ENCODE measurements at regions not wholly inside any gene's neighbourhood (a gene's known extent, or its start where the extent isn't known, plus 50 kb on each side); places are given as distances from the start of the nearest gene placed in this dataset.

- no peak overlapping the region for H3K4me3 ChIP-seq (ENCODE audit: low read length)
- DNase-seq (ENCODE audit: low read depth), result peak; percentile 17
- no peak overlapping the region for H3K9ac ChIP-seq (ENCODE audit: low read length)
Observed at GRCh38 chr4:14178421-14178820, 550.9 kb upstream of the BOD1L1 start.

DNA sequence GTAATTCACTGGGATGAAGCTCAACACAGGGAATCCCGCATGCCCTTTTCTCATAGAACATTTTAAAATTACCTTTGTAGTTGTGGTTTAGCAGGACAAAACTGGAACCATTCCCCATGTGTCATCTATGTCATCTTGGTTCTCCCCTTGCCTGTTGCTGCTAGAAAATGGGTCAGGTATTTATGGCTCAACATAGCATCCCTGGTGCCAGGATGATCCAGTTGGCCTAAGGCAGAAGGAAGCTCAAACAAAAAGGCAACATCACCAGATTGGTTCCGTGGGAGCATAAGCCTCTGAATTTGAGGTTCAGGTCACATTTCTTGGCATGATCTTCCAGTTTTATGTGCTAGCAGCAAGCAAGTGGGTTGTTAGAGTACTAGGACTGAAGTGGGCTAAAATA lies 552.6 kb upstream of the BOD1L1 start:
- peaks cover 10% of the 10 kb centered on the region for H3K4me1 ChIP-seq (ENCODE audit: control insufficient read depth, insufficient read depth, low read length)
- H3K9me3 ChIP-seq (ENCODE audit: control insufficient read depth, low read length), result no peaks in the 10 kb centered on the region
- no peaks in the 10 kb centered on the region for H3K27me3 ChIP-seq (replicated peaks; ENCODE audit: control insufficient read depth, insufficient read depth, low read length)
- no peak overlapping the region for H3K4me3 ChIP-seq (ENCODE audit: low read length)
- no peak overlapping the region for H3K9ac ChIP-seq (ENCODE audit: low read length)
- H3K36me3 ChIP-seq (ENCODE audit: control insufficient read depth, insufficient read depth, low read length, severe bottlenecking), result no peaks in the 10 kb centered on the region
- no peak for DNase-seq (ENCODE audit: low read depth)

More at GRCh38 chr4:14178421-14178820, 550.9 kb upstream of the BOD1L1 start:
- peaks cover 2% of the 10 kb centered on the region for H3K4me1 ChIP-seq (ENCODE audit: control insufficient read depth, insufficient read depth, low read length)
- H3K36me3 ChIP-seq (ENCODE audit: control insufficient read depth, insufficient read depth, low read length, severe bottlenecking), result no peaks in the 10 kb centered on the region
- no peaks in the 10 kb centered on the region for H3K27me3 ChIP-seq (replicated peaks; ENCODE audit: control insufficient read depth, insufficient read depth, low read length)
- no peaks in the 10 kb centered on the region for H3K9me3 ChIP-seq (ENCODE audit: control insufficient read depth, low read length)

- Histone ChIP-seq H3K36me3 (ENCODE audit: control insufficient read depth, insufficient read depth, low read length, severe bottlenecking) (no peaks in the 10 kb centered on the region), H3K9ac (ENCODE audit: low read length) (no peak overlapping the region), H3K4me3 (ENCODE audit: low read length) (no peak overlapping the region), H3K4me1 (ENCODE audit: control insufficient read depth, insufficient read depth, low read length) (peaks cover 10% of the 10 kb centered on the region), H3K9me3 (ENCODE audit: control insufficient read depth, low read length) (no peaks in the 10 kb centered on the region), H3K27me3 (replicated peaks; ENCODE audit: control insufficient read depth, insufficient read depth, low read length) (no peaks in the 10 kb centered on the region)
- no peak for DNase-seq (ENCODE audit: low read depth)
Observed at GRCh38 chr4:14180983-14181601, 553.6 kb upstream of the BOD1L1 start.

GRCh38 chr4:14182148-14182547 lies 554.6 kb upstream of the BOD1L1 start:
- H3K9me3 ChIP-seq (ENCODE audit: control insufficient read depth, low read length), result no peaks in the 10 kb centered on the region
- peaks cover 10% of the 10 kb centered on the region for H3K4me1 ChIP-seq (ENCODE audit: control insufficient read depth, insufficient read depth, low read length)
- no peak overlapping the region for H3K9ac ChIP-seq (ENCODE audit: low read length)
- H3K36me3 ChIP-seq (ENCODE audit: control insufficient read depth, insufficient read depth, low read length, severe bottlenecking), result no peaks in the 10 kb centered on the region
- no peak overlapping the region for H3K4me3 ChIP-seq (ENCODE audit: low read length)
- no peaks in the 10 kb centered on the region for H3K27me3 ChIP-seq (replicated peaks; ENCODE audit: control insufficient read depth, insufficient read depth, low read length)
- DNase-seq (ENCODE audit: low read depth), result no peak

GRCh38 chr4:14184265-14184664 lies 556.7 kb upstream of the BOD1L1 start:
- no peak for DNase-seq (ENCODE audit: low read depth)
- no peaks in the 10 kb centered on the region for H3K36me3 ChIP-seq (ENCODE audit: control insufficient read depth, insufficient read depth, low read length, severe bottlenecking)
- no peak overlapping the region for H3K4me3 ChIP-seq (ENCODE audit: low read length)
- H3K9ac ChIP-seq (ENCODE audit: low read length), result no peak overlapping the region
- peaks cover 7% of the 10 kb centered on the region for H3K4me1 ChIP-seq (ENCODE audit: control insufficient read depth, insufficient read depth, low read length)
- H3K9me3 ChIP-seq (ENCODE audit: control insufficient read depth, low read length), result no peaks in the 10 kb centered on the region
- H3K27me3 ChIP-seq (replicated peaks; ENCODE audit: control insufficient read depth, insufficient read depth, low read length), result no peaks in the 10 kb centered on the region

- no peaks in the 10 kb centered on the region for H3K27me3 ChIP-seq (replicated peaks; ENCODE audit: control insufficient read depth, insufficient read depth, low read length)
- no peak overlapping the region for H3K4me3 ChIP-seq (ENCODE audit: low read length)
- no peaks in the 10 kb centered on the region for H3K9me3 ChIP-seq (ENCODE audit: control insufficient read depth, low read length)
- peaks cover 7% of the 10 kb centered on the region for H3K4me1 ChIP-seq (ENCODE audit: control insufficient read depth, insufficient read depth, low read length)
- no peak for DNase-seq (ENCODE audit: low read depth)
- H3K36me3 ChIP-seq (ENCODE audit: control insufficient read depth, insufficient read depth, low read length, severe bottlenecking), result no peaks in the 10 kb centered on the region
- no peak overlapping the region for H3K9ac ChIP-seq (ENCODE audit: low read length)
Observed at GRCh38 chr4:14184767-14185166, 557.2 kb upstream of the BOD1L1 start.

GRCh38 chr4:14188214-14188613 lies 560.7 kb upstream of the BOD1L1 start:
- no peak for DNase-seq (ENCODE audit: low read depth)
- H3K4me1 ChIP-seq (ENCODE audit: control insufficient read depth, insufficient read depth, low read length), result peaks cover 7% of the 10 kb centered on the region
- H3K4me3 ChIP-seq (ENCODE audit: low read length), result no peak overlapping the region
- no peaks in the 10 kb centered on the region for H3K9me3 ChIP-seq (ENCODE audit: control insufficient read depth, low read length)
- H3K9ac ChIP-seq (ENCODE audit: low read length), result no peak overlapping the region
- no peaks in the 10 kb centered on the region for H3K27me3 ChIP-seq (replicated peaks; ENCODE audit: control insufficient read depth, insufficient read depth, low read length)
- no peaks in the 10 kb centered on the region for H3K36me3 ChIP-seq (ENCODE audit: control insufficient read depth, insufficient read depth, low read length, severe bottlenecking)

GRCh38 chr4:14193601-14194000 lies 566.1 kb upstream of the BOD1L1 start:
- H3K36me3 ChIP-seq (ENCODE audit: control insufficient read depth, insufficient read depth, low read length, severe bottlenecking), result no peaks in the 10 kb centered on the region
- no peaks in the 10 kb centered on the region for H3K9me3 ChIP-seq (ENCODE audit: control insufficient read depth, low read length)
- no peak for DNase-seq (ENCODE audit: low read depth)
- no peaks in the 10 kb centered on the region for H3K4me1 ChIP-seq (ENCODE audit: control insufficient read depth, insufficient read depth, low read length)
- H3K27me3 ChIP-seq (replicated peaks; ENCODE audit: control insufficient read depth, insufficient read depth, low read length), result no peaks in the 10 kb centered on the region
- H3K4me3 ChIP-seq (ENCODE audit: low read length), result no peak overlapping the region
- no peak overlapping the region for H3K9ac ChIP-seq (ENCODE audit: low read length)

DNA sequence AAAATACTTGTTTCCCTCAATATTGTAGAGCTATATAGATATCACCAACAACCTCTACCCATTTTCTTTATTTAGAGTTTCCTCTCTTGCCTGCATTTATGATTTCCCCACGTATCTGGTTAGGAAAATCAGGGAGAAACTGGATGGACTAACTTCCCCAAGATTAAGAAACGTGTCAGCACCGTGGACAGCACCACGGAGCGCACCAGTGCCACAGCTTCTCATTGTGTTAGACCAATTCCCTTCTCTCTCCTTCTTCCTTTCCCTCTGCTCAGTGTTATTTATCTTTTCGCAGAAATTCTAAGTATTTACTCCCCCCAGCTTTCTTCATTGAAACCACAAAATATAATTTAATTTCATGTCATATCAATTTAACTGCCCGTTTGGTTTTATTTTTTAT lies 568.6 kb upstream of the BOD1L1 start:
- no peaks in the 10 kb centered on the region for H3K9me3 ChIP-seq (ENCODE audit: control insufficient read depth, low read length)
- no peak overlapping the region for H3K4me3 ChIP-seq (ENCODE audit: low read length)
- no peaks in the 10 kb centered on the region for H3K4me1 ChIP-seq (ENCODE audit: control insufficient read depth, insufficient read depth, low read length)
- no peaks in the 10 kb centered on the region for H3K27me3 ChIP-seq (replicated peaks; ENCODE audit: control insufficient read depth, insufficient read depth, low read length)
- DNase-seq (ENCODE audit: low read depth), result peak; percentile 77
- H3K9ac ChIP-seq (ENCODE audit: low read length), result no peak overlapping the region
- no peaks in the 10 kb centered on the region for H3K36me3 ChIP-seq (ENCODE audit: control insufficient read depth, insufficient read depth, low read length, severe bottlenecking)

GRCh38 chr4:14215116-14215770 lies 587.7 kb upstream of the BOD1L1 start:
- Histone ChIP-seq H3K27me3 (replicated peaks; ENCODE audit: control insufficient read depth, insufficient read depth, low read length) (no peaks in the 10 kb centered on the region), H3K4me1 (ENCODE audit: control insufficient read depth, insufficient read depth, low read length) (no peaks in the 10 kb centered on the region), H3K4me3 (ENCODE audit: low read length) (no peak overlapping the region), H3K9me3 (ENCODE audit: control insufficient read depth, low read length) (peaks cover 6% of the 10 kb centered on the region), H3K9ac (ENCODE audit: low read length) (no peak overlapping the region), H3K36me3 (ENCODE audit: control insufficient read depth, insufficient read depth, low read length, severe bottlenecking) (no peaks in the 10 kb centered on the region)
- DNase-seq (ENCODE audit: low read depth), result no peak

DNA sequence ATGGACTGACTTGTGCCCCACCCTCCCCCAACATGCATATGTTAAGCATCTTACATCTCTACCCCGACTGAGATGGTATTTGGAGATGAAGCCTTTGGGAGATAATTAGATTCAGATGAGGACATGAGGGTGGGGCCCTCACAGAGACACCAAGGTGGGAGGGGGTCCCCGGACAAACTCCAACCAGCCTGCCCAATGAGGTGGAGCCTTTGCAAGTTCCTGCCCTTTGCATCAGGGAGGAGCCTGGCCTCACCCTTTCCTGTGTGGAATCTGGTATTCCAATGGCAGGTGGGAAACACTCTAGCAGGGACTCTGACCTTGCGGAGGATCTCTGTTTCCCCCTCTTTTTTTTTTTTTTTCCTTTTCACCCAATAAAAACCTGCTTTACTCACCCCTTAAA lies 589.9 kb upstream of the BOD1L1 start:
- H3K36me3 ChIP-seq (ENCODE audit: control insufficient read depth, insufficient read depth, low read length, severe bottlenecking), result no peaks in the 10 kb centered on the region
- no peaks in the 10 kb centered on the region for H3K27me3 ChIP-seq (replicated peaks; ENCODE audit: control insufficient read depth, insufficient read depth, low read length)
- no peak for DNase-seq (ENCODE audit: low read depth)
- no peaks in the 10 kb centered on the region for H3K4me1 ChIP-seq (ENCODE audit: control insufficient read depth, insufficient read depth, low read length)
- H3K9me3 ChIP-seq (ENCODE audit: control insufficient read depth, low read length), result peaks cover 6% of the 10 kb centered on the region
- no peak overlapping the region for H3K4me3 ChIP-seq (ENCODE audit: low read length)
- H3K9ac ChIP-seq (ENCODE audit: low read length), result no peak overlapping the region

DNA sequence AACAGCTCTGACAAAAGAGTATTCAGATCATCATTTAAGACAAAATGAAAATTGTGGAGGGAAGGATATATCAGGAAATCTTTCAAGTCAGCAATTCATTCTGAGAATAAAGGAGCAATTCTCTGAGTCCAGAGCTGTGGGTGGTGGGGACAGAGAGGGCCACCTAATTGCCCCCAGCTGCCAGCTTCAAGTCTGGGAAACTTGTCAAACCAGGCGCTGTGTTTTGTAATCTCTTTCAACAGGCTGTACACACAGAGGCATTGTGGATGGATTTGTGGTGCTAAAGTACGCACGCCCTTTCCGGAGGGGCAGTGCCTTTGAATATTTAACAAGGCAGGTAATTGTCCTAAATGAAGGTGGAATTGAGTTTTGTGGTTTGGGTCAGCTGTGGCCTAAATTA lies 591.1 kb upstream of the BOD1L1 start:
- Histone ChIP-seq H3K9me3 (ENCODE audit: control insufficient read depth, low read length) (no peaks in the 10 kb centered on the region), H3K36me3 (ENCODE audit: control insufficient read depth, insufficient read depth, low read length, severe bottlenecking) (no peaks in the 10 kb centered on the region), H3K27me3 (replicated peaks; ENCODE audit: control insufficient read depth, insufficient read depth, low read length) (no peaks in the 10 kb centered on the region), H3K4me1 (ENCODE audit: control insufficient read depth, insufficient read depth, low read length) (no peaks in the 10 kb centered on the region), H3K4me3 (ENCODE audit: low read length) (no peak overlapping the region), H3K9ac (ENCODE audit: low read length) (no peak overlapping the region)
- no peak for DNase-seq (ENCODE audit: low read depth)
